Upper lobe of right lung (tissue), 1 donor: ENCODE measurements at regions not wholly inside any gene's neighbourhood (a gene's known extent, or its start where the extent isn't known, plus 50 kb on each side); places are given as distances from the start of the nearest gene placed in this dataset.

ENCODE experiments used
- ATAC-seq: fragments of 200-7000 bp; cut with Tn5 transposase; one replicate; pipeline ENCODE4 v1.9.1; 2020; ENCODE audit warnings: mild to moderate bottlenecking, moderate library complexity
- DNase-seq: peaks from one replicate; pipeline ENCODE4 v3.0.0-alpha.2; 2020
- H3K27ac ChIP-seq: fragments of 200-600 bp; one replicate; pipeline ENCODE4 v1.8.0; 2022
- H3K27me3 ChIP-seq: fragments of 200-600 bp; one replicate; pipeline ENCODE4 v1.8.0; 2022; ENCODE audit warnings: mild to moderate bottlenecking
- H3K36me3 ChIP-seq: fragments of 200-600 bp; one replicate; pipeline ENCODE4 v1.8.0; 2022
- H3K4me1 ChIP-seq: fragments of 200-600 bp; one replicate; pipeline ENCODE4 v1.8.0; 2022
- H3K4me3 ChIP-seq: fragments of 200-600 bp; one replicate; pipeline ENCODE4 v1.8.0; 2022; ENCODE audit warnings: mild to moderate bottlenecking
- H3K9me3 ChIP-seq: fragments of 200-600 bp; one replicate; pipeline ENCODE4 v1.8.0; 2022
- intact Hi-C: fragments of 100-400 bp; cut with DNase I; formaldehyde crosslinking; loops from one replicate; pipeline ENCODE4 v1.11.0; 2022
- TF ChIP-seq, protein P1 (sequence below): fragments of 200-600 bp; IDR thresholded peaks from one replicate; pipeline ENCODE4 v1.8.0; 2022; ENCODE audit warnings: antibody characterized with exemption
- donor health status: DM: no; HTN: yes; CAD: no; lungs with severe emphysema.

- Histone ChIP-seq H3K36me3 (no peaks in the 10 kb centered on the region), H3K9me3 (no peaks in the 10 kb centered on the region), H3K4me1 (peaks cover 17% of the 10 kb centered on the region), H3K27me3 (no peaks in the 10 kb centered on the region), H3K4me3 (no peak overlapping the region), H3K27ac (no peak overlapping the region)
- no peak for DNase-seq
- ATAC-seq: no peak
- intact Hi-C loops: loop anchor here (10.0 kb wide), 1 partner anchor 203 kb away; no protein-coding TSS in a partner anchor
- TF ChIP-seq, protein P1, sequence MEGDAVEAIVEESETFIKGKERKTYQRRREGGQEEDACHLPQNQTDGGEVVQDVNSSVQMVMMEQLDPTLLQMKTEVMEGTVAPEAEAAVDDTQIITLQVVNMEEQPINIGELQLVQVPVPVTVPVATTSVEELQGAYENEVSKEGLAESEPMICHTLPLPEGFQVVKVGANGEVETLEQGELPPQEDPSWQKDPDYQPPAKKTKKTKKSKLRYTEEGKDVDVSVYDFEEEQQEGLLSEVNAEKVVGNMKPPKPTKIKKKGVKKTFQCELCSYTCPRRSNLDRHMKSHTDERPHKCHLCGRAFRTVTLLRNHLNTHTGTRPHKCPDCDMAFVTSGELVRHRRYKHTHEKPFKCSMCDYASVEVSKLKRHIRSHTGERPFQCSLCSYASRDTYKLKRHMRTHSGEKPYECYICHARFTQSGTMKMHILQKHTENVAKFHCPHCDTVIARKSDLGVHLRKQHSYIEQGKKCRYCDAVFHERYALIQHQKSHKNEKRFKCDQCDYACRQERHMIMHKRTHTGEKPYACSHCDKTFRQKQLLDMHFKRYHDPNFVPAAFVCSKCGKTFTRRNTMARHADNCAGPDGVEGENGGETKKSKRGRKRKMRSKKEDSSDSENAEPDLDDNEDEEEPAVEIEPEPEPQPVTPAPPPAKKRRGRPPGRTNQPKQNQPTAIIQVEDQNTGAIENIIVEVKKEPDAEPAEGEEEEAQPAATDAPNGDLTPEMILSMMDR: no peak
Measured at GRCh38 chr3:124557433-124558232, 172.6 kb upstream of the UMPS start.

- Histone ChIP-seq H3K9me3 (no peaks in the 10 kb centered on the region), H3K4me3 (no peak overlapping the region), H3K27me3 (no peaks in the 10 kb centered on the region), H3K4me1 (peaks cover 17% of the 10 kb centered on the region), H3K36me3 (no peaks in the 10 kb centered on the region), H3K27ac (no peak overlapping the region)
- intact Hi-C loops: loop anchor here (10.0 kb wide), 1 partner anchor 204 kb away; no protein-coding TSS in a partner anchor
- ATAC-seq: peak; percentile 73
- DNase-seq: peak; percentile 78
- TF ChIP-seq, protein P1: no peak
Measured at GRCh38 chr3:124558991-124559845, 171.0 kb upstream of the UMPS start.

DNA sequence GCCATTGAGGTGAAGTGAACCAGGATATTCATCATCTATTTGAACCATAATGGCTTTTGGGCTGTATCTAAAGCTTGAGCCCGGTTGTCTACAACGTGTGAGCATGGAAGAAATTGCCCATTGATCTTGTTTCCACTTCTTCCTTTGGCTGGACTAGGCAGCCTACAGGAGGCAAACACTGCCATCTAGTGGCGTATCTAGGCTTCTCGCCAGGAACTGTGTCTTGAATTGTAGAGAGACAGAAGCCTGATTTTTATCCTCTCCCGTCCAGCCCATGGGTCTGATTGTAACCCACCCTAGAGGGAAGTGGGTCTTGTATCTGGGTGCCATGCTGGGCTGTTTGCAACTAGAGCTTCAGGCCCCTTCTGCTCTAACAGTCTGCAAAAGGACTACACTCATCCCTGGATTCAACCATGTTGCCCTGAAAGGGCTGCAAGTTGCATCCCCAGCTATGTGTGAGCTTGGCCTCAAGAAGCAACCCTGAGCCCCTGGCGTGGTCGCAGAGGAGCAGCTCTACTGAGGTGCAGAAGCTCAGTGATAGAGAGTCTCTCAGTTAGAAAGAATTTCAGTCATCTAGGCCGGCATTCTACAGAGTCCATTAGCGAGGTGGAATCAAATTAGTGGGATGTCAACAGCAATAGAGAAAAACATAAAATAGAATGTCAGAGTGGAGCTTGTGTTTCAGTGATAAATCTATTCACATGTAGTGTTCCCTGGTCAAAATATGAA, 170.2 kb upstream of the UMPS start:
- ATAC-seq (peak; percentile 85), DNase-seq (peak; percentile 67)
- Histone ChIP-seq H3K4me3 (no peak overlapping the region), H3K36me3 (no peaks in the 10 kb centered on the region), H3K4me1 (peaks cover 17% of the 10 kb centered on the region), H3K27me3 (no peaks in the 10 kb centered on the region), H3K27ac (no peak overlapping the region), H3K9me3 (no peaks in the 10 kb centered on the region)
- TF ChIP-seq, protein P1: peak; percentile 88
- intact Hi-C loops: loop anchor here (10.0 kb wide), 1 partner anchor 205 kb away; no protein-coding TSS in a partner anchor

DNA sequence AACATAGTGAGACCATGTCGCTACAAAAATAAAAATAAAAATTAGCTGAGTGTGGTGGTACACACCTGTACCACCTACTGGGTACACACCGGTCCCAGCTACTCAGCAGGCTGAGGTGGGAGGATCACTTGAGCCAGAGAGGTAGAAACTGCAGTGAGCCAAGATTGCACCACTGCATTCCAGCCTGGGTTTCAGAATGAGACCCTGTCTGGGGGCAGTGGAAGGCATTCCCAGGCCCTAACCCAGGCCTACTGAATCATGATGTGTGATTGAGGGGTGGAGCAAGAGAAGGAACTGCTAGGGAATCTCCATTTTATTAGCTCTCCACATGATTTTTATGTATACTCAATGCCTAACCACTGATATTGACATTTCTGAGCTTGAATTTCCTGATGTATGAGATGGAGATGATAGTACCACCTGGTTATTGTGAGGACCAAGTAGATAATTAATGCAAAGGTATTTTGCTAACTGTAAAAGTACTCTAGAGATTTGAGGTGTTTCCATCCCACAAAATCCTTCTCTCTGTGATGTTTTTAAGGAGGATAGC, 169.5 kb upstream of the UMPS start:
- no peak overlapping the region for H3K27ac ChIP-seq
- DNase-seq (no peak), ATAC-seq (no peak)
- H3K4me3 ChIP-seq: no peak overlapping the region
- TF ChIP-seq, protein P1: no peak
- intact Hi-C loops: no loop called here
- H3K4me1 ChIP-seq: peaks cover 17% of the 10 kb centered on the region
- no peaks in the 10 kb centered on the region for H3K9me3 ChIP-seq
- H3K27me3 ChIP-seq: no peaks in the 10 kb centered on the region
- H3K36me3 ChIP-seq: no peaks in the 10 kb centered on the region

GRCh38 chr3:124562769-124563168, 167.5 kb upstream of the UMPS start:
- intact Hi-C loops: no loop called here
- no peaks in the 10 kb centered on the region for H3K36me3 ChIP-seq
- DNase-seq (no peak), ATAC-seq (no peak)
- no peak overlapping the region for H3K27ac ChIP-seq
- H3K4me3 ChIP-seq: no peak overlapping the region
- H3K4me1 ChIP-seq: peaks cover 17% of the 10 kb centered on the region
- TF ChIP-seq, protein P1: no peak
- no peaks in the 10 kb centered on the region for H3K9me3 ChIP-seq
- no peaks in the 10 kb centered on the region for H3K27me3 ChIP-seq
